Thoracic aorta (tissue), 2 donors: ENCODE measurements at regions not wholly inside any gene's neighbourhood (a gene's known extent, or its start where the extent isn't known, plus 50 kb on each side); places are given as distances from the start of the nearest gene placed in this dataset.

Experiments
- ATAC-seq: fragments of 150-250 bp; one replicate; pipeline ENCODE4 v1.8.0; 2017; ENCODE audit warnings: low read depth; ENCODE audit not compliant: insufficient number of reproducible peaks, low FRiP score
- DNase-seq: peaks from one replicate; pipeline ENCODE4 v3.0.0-alpha.2; 2020; ENCODE audit warnings: low spot score
- H3K27ac ChIP-seq, 2 donors: fragments of 200-600 bp; sonication (generic); 1 replicate in 1 of 2; 2 replicates in 1 of 2; pipeline ENCODE4 v1.5.1; 2016; ENCODE audit warnings: mild to moderate bottlenecking in 2 of 2, moderate library complexity in 2 of 2
- H3K27me3 ChIP-seq: fragments of 200-600 bp; sonication (generic); replicated peaks from 2 replicates; pipeline ENCODE4 v1.6.0; 2016; ENCODE audit warnings: mild to moderate bottlenecking; ENCODE audit not compliant: insufficient read depth
- H3K36me3 ChIP-seq: fragments of 200-600 bp; sonication (generic); one replicate; pipeline ENCODE4 v1.5.1; 2016
- H3K4me1 ChIP-seq, 2 donors: fragments of 200-600 bp; sonication (generic); 1 replicate in 1 of 2; 2 replicates in 1 of 2; pipeline versions ENCODE4 v1.5.1 to v1.6.0; 2016; ENCODE audit warnings: low read depth in 2 of 2, mild to moderate bottlenecking in 1 of 2; ENCODE audit not compliant: control insufficient read depth in 1 of 2
- H3K4me3 ChIP-seq: fragments of 200-600 bp; sonication (generic); 2 replicates; pipeline ENCODE4 v1.5.1; 2016; ENCODE audit warnings: mild to moderate bottlenecking
- H3K9me3 ChIP-seq: fragments of 200-600 bp; sonication (generic); 2 replicates; pipeline ENCODE4 v1.5.1; 2016
- CTCF ChIP-seq: fragments of 200-600 bp; sonication (generic); IDR thresholded peaks from one replicate; pipeline ENCODE4 v1.5.1; 2019; ENCODE audit warnings: antibody characterized with exemption

- H3K4me1 ChIP-seq, result no peaks in the 10 kb centered on the region
- no peak overlapping the region for H3K27ac ChIP-seq
- TF ChIP-seq CTCF, result no peak
- no peaks in the 10 kb centered on the region for H3K9me3 ChIP-seq
- H3K27me3 ChIP-seq, result no peaks in the 10 kb centered on the region
- no peak overlapping the region for H3K4me3 ChIP-seq
- H3K36me3 ChIP-seq, result no peaks in the 10 kb centered on the region
- DNase-seq (no peak), ATAC-seq (no peak)
These were observed 146.5 kb upstream of the COL21A1 start for GRCh38 chr6:56393615-56394612.

- ATAC-seq (no peak), DNase-seq (no peak)
- no peak for TF ChIP-seq CTCF
- Histone ChIP-seq H3K36me3 (no peaks in the 10 kb centered on the region), H3K27ac (peak overlapping the region; percentile 37 to 50), H3K27me3 (no peaks in the 10 kb centered on the region), H3K4me3 (no peak overlapping the region), H3K9me3 (no peaks in the 10 kb centered on the region), H3K4me1 (peaks cover 37 to 51% of the 10 kb centered on the region in 2 donors)
These were observed 141.0 kb upstream of the COL21A1 start for GRCh38 chr6:56388415-56388755.

GRCh38 chr6:56387621-56388414 lies 140.4 kb upstream of the COL21A1 start:
- no peaks in the 10 kb centered on the region for H3K36me3 ChIP-seq
- H3K27ac ChIP-seq, result peak overlapping the region; percentile 37 to 50
- no peak overlapping the region for H3K4me3 ChIP-seq
- no peaks in the 10 kb centered on the region for H3K27me3 ChIP-seq
- no peak for TF ChIP-seq CTCF
- DNase-seq (peak; percentile 21), ATAC-seq (peak; percentile 69)
- peaks cover 37 to 57% of the 10 kb centered on the region in 2 donors for H3K4me1 ChIP-seq
- no peaks in the 10 kb centered on the region for H3K9me3 ChIP-seq

- ATAC-seq (no peak), DNase-seq (no peak)
- Histone ChIP-seq H3K9me3 (no peaks in the 10 kb centered on the region), H3K27me3 (no peaks in the 10 kb centered on the region), H3K36me3 (no peaks in the 10 kb centered on the region), H3K27ac (peak overlapping the region in 1 of 2 donors; percentile 10), H3K4me3 (no peak overlapping the region), H3K4me1 (peaks cover 37 to 64% of the 10 kb centered on the region in 2 donors)
- TF ChIP-seq CTCF, result no peak
These were observed 139.3 kb upstream of the COL21A1 start for GRCh38 chr6:56386717-56387116.

GRCh38 chr6:56385981-56386593 lies 138.7 kb upstream of the COL21A1 start:
- TF ChIP-seq CTCF, result no peak
- peaks cover 37 to 64% of the 10 kb centered on the region in 2 donors for H3K4me1 ChIP-seq
- H3K27ac ChIP-seq, result peak overlapping the region; percentile 78 to 81
- no peaks in the 10 kb centered on the region for H3K36me3 ChIP-seq
- no peak for DNase-seq
- H3K9me3 ChIP-seq, result no peaks in the 10 kb centered on the region
- ATAC-seq, result no peak
- H3K4me3 ChIP-seq, result no peak overlapping the region
- no peaks in the 10 kb centered on the region for H3K27me3 ChIP-seq
